GM12878 (cell line): ENCODE measurements at regions not wholly inside any gene's neighbourhood (a gene's known extent, or its start where the extent isn't known, plus 50 kb on each side); places are given as distances from the start of the nearest gene placed in this dataset.

Source experiments
- ATAC-seq: fragments of 200-7000 bp; cut with Tn5 transposase; 3 replicates; pipeline ENCODE4 v1.9.1; 2020; ENCODE audit warnings: mild to moderate bottlenecking, moderate library complexity
- BruUV-seq: library from RNA; stranded (reverse); fragments of 400-500 nt; replicated peaks from 2 replicates; lab custom pipeline; 2021; lab: Mats Ljungman, UMichigan
- CTCF ChIA-PET: fragments of 300-600 bp; sonication (Branson Sonifier 250); formaldehyde crosslinking; extraction: SDS; loops from one replicate; lab custom pipeline; 2021; ENCODE audit warnings: inconsistent platforms; lab: Yijun Ruan, JAX
- POLR2A ChIA-PET: fragments of 350-600 bp; formaldehyde crosslinking; extraction: SDS; loops from one replicate; lab custom pipeline; 2021; ENCODE audit warnings: inconsistent platforms; lab: Charles Lee
- RAD21 ChIA-PET: fragments of 300-600 bp; sonication (Branson Sonifier 250); formaldehyde crosslinking; loops from one replicate; lab custom pipeline; 2023; ENCODE audit warnings: antibody characterized with exemption; ENCODE audit not compliant: unreplicated experiment; lab: Charles Lee
- SMC1A ChIA-PET: fragments of 300-600 bp; sonication (Branson Sonifier 250); formaldehyde crosslinking; loops from one replicate; lab custom pipeline; 2023; ENCODE audit not compliant: unreplicated experiment, uncharacterized antibody; lab: Charles Lee
- DNase-seq: peaks from one replicate; pipeline ENCODE4 v3.0.0-alpha.2; 2011; ENCODE audit warnings: low read depth, low spot score
- FAIRE-seq: peaks from 3 replicates; lab custom pipeline; 2011; peaks lifted over from hg19 to GRCh38; lab: Jason Lieb, UNC
- H2AFZ ChIP-seq: 2 replicates; pipeline ENCODE4 v1.6.0; 2011; ENCODE audit warnings: low read depth, low read length, control low read depth; ENCODE audit not compliant: control insufficient read depth
- H3K27ac ChIP-seq: 2 replicates; pipeline ENCODE4 v1.5.1; 2011; ENCODE audit warnings: control low read depth; ENCODE audit not compliant: control insufficient read depth, insufficient read depth
- H3K27me3 ChIP-seq, 2 experiments: replicated peaks in 1 of 2; 2 replicates each; pipeline versions ENCODE4 v1.6.0 to v1.6.1; 2011; ENCODE audit warnings: low read length in 1 of 2; ENCODE audit not compliant: control insufficient read depth in 2 of 2, insufficient read depth in 2 of 2
- H3K36me3 ChIP-seq, 2 experiments: 2 replicates each; pipeline ENCODE4 v1.5.1; 2011; ENCODE audit warnings: low read length in 1 of 2; ENCODE audit not compliant: control insufficient read depth in 2 of 2, insufficient read depth in 2 of 2
- H3K4me1 ChIP-seq: 2 replicates; pipeline ENCODE4 v1.6.1; 2011; ENCODE audit warnings: mild to moderate bottlenecking, low read length, moderate library complexity, mixed read lengths; ENCODE audit not compliant: control insufficient read depth, insufficient read depth
- H3K4me2 ChIP-seq: 2 replicates; pipeline ENCODE4 v1.6.0; 2011; ENCODE audit warnings: control low read depth; ENCODE audit not compliant: control insufficient read depth, insufficient read depth
- H3K4me3 ChIP-seq: fragments of 200-600 bp; sonication (generic); 2 replicates; pipeline ENCODE4 v1.5.1; 2016
- H3K79me2 ChIP-seq: 2 replicates; pipeline ENCODE4 v1.6.0; 2011; ENCODE audit warnings: low read length; ENCODE audit not compliant: control insufficient read depth, insufficient read depth
- H3K9ac ChIP-seq: 2 replicates; pipeline ENCODE4 v1.8.0; 2011; ENCODE audit warnings: low read length, control low read depth, mixed read lengths; ENCODE audit not compliant: control insufficient read depth, insufficient read depth
- H3K9me3 ChIP-seq: replicated peaks from 3 replicates; pipeline ENCODE4 v1.5.1; 2011; ENCODE audit warnings: mild to moderate bottlenecking, low read length; ENCODE audit not compliant: control insufficient read depth, insufficient read depth
- H4K20me1 ChIP-seq: 2 replicates; pipeline ENCODE4 v1.6.0; 2011; ENCODE audit not compliant: control insufficient read depth, insufficient read depth
- CEBPB ChIP-seq, 2 experiments: fragments of 150-350 bp in 1 of 2; IDR thresholded peaks; 2 replicates each; pipeline ENCODE4 v1.6.1; 2012 to 2014; ENCODE audit warnings: low read depth in 2 of 2, low read length in 2 of 2, borderline replicate concordance in 1 of 2, inconsistent platforms in 1 of 2
- EZH2 ChIP-seq: IDR thresholded peaks from 2 replicates; pipeline ENCODE4 v1.6.1; 2012; ENCODE audit warnings: low read depth, mild to moderate bottlenecking, control low read depth, inconsistent platforms, low read length, borderline replicate concordance; ENCODE audit not compliant: control insufficient read depth
- FOXM1 ChIP-seq: IDR thresholded peaks from 2 replicates; pipeline ENCODE4 v1.6.1; 2012; ENCODE audit warnings: low read depth, mild to moderate bottlenecking, inconsistent platforms, low read length, moderate library complexity
- HDAC6 ChIP-seq: fragments of 200-600 bp; sonication (generic); IDR thresholded peaks from one replicate; pipeline ENCODE4 v1.8.0; 2017; ENCODE audit warnings: antibody characterized with exemption; ENCODE audit not compliant: unreplicated experiment
- IKZF1 ChIP-seq: fragments of 450-650 bp; conservative IDR thresholded peaks from 2 replicates; pipeline ENCODE4 v1.6.1; 2017; ENCODE audit warnings: antibody characterized with exemption, mild to moderate bottlenecking
- KLF5 ChIP-seq: fragments of 450-650 bp; IDR thresholded peaks from 2 replicates; pipeline ENCODE4 v1.6.1; 2014; ENCODE audit warnings: mild to moderate bottlenecking; ENCODE audit not compliant: partially characterized antibody
- MTA2 ChIP-seq: fragments of 450-650 bp; IDR thresholded peaks from 2 replicates; pipeline ENCODE4 v1.6.1; 2016; ENCODE audit warnings: low read depth, mild to moderate bottlenecking, moderate library complexity
- MXI1 ChIP-seq: fragments of 150-350 bp; IDR thresholded peaks from 2 replicates; pipeline ENCODE4 v1.6.1; 2011; ENCODE audit warnings: low read depth, mild to moderate bottlenecking, inconsistent platforms, low read length, improper control_type of control experiment
- NFIC ChIP-seq: IDR thresholded peaks from 2 replicates; pipeline ENCODE4 v1.6.1; 2012; ENCODE audit warnings: low read depth, mild to moderate bottlenecking, inconsistent platforms, low read length, moderate library complexity
- NR2C1 ChIP-seq: fragments of 450-650 bp; IDR thresholded peaks from 2 replicates; pipeline ENCODE4 v1.6.1; 2017; ENCODE audit warnings: antibody characterized with exemption, mild to moderate bottlenecking, moderate library complexity
- PAX5 ChIP-seq: IDR thresholded peaks from 2 replicates; pipeline ENCODE4 v1.6.1; 2011; ENCODE audit warnings: low read depth, low read length, borderline replicate concordance
- POLR2AphosphoS5 ChIP-seq: IDR thresholded peaks from 2 replicates; pipeline ENCODE4 v1.6.1; 2011; ENCODE audit warnings: mild to moderate bottlenecking, low read length, inconsistent platforms
- RAD51 ChIP-seq: fragments of 450-650 bp; IDR thresholded peaks from 2 replicates; pipeline ENCODE4 v1.6.1; 2016; ENCODE audit warnings: moderate library complexity, mild to moderate bottlenecking, inconsistent platforms
- RELA ChIP-seq: fragments of 450-650 bp; IDR thresholded peaks from 2 replicates; pipeline ENCODE4 v1.8.0; 2014; ENCODE audit warnings: borderline replicate concordance; ENCODE audit not compliant: partially characterized antibody
- RFX5 ChIP-seq: IDR thresholded peaks from 2 replicates; pipeline ENCODE4 v1.6.1; 2011; ENCODE audit warnings: low read depth, low read length, improper control_type of control experiment
- TARDBP ChIP-seq: IDR thresholded peaks from 2 replicates; pipeline ENCODE4 v1.6.1; 2016; ENCODE audit warnings: borderline replicate concordance
- TCF7 ChIP-seq: IDR thresholded peaks from 2 replicates; pipeline ENCODE4 v1.6.1; 2014; ENCODE audit warnings: antibody characterized with exemption, borderline replicate concordance
- YBX1 ChIP-seq: fragments of 450-650 bp; IDR thresholded peaks from 2 replicates; pipeline ENCODE4 v1.6.1; 2016; ENCODE audit warnings: antibody characterized with exemption
- YY1 ChIP-seq: IDR thresholded peaks from 2 replicates; pipeline ENCODE4 v1.6.1; 2011; ENCODE audit warnings: low read depth, mild to moderate bottlenecking, low read length
- ZBTB11 ChIP-seq: fragments of 450-650 bp; formaldehyde crosslinking; IDR thresholded peaks from 2 replicates; pipeline ENCODE4 v1.5.0; 2022; ENCODE audit warnings: mild to moderate bottlenecking, missing genetic modification characterization
- ZZZ3 ChIP-seq: IDR thresholded peaks from 2 replicates; pipeline ENCODE4 v1.6.1; 2011; ENCODE audit warnings: low read depth; ENCODE audit not compliant: control insufficient read depth, insufficient read length
- WGBS: methylation state at CpG from one replicate; pipeline ENCODE4 v1.1.6; 2016; ENCODE audit warnings: low lambda C conversion rate; ENCODE audit not compliant: insufficient replicate concordance, insufficient coverage; ENCODE audit errors: missing lambda C conversion rate; 5-methylcytosine and 5-hydroxymethylcytosine counted together
- in situ Hi-C: fragments of 300-500 bp; cut with MboI; formaldehyde crosslinking; loops from 9 replicates; pipeline ENCODE4 v1.14.3; 2018; ENCODE audit warnings: mixed read lengths
- intact Hi-C: fragments of 100-400 bp; cut with micrococcal nuclease; formaldehyde crosslinking; loops from one replicate; pipeline ENCODE4 v1.14.2; 2022; ENCODE audit not compliant: unreplicated experiment

GRCh38 chr11:25483915-25484635 lies 847.9 kb upstream of the ANO3 start (continued):
- TF ChIP-seq YBX1 = no peak
- TF ChIP-seq HDAC6 = no peak
- TF ChIP-seq POLR2AphosphoS5 = no peak
- no peak for TF ChIP-seq NR2C1
- TF ChIP-seq RFX5 = no peak
- TF ChIP-seq RELA = no peak

GRCh38 chr11:25485315-25485714 lies 846.6 kb upstream of the ANO3 start:
- RAD21 ChIA-PET = no interaction called here
- CTCF ChIA-PET = no interaction called here
- POLR2A ChIA-PET = no interaction called here
- no peaks in the 10 kb centered on the region for H3K79me2 ChIP-seq
- no peak overlapping the region for H3K27ac ChIP-seq
- H2AFZ ChIP-seq = no peak overlapping the region
- SMC1A ChIA-PET = interaction anchor here (0.6 kb wide), 1 partner anchor 133 kb away, joined by 3 read pairs; no protein-coding TSS in a partner anchor
- H3K4me3 ChIP-seq = no peak overlapping the region
- ATAC-seq (no peak), DNase-seq (no peak), FAIRE-seq (no peak)
- H3K36me3 ChIP-seq = no peaks in the 10 kb centered on the region
- in situ Hi-C loops (no loop called here), intact Hi-C loops (no loop called here)
- H3K9ac ChIP-seq = no peak overlapping the region
- no peaks in the 10 kb centered on the region for H3K9me3 ChIP-seq
- no peaks in the 10 kb centered on the region for H4K20me1 ChIP-seq
- H3K27me3 ChIP-seq = no peaks in the 10 kb centered on the region; a peak in 1 of 4 replicates
- no peaks in the 10 kb centered on the region for H3K4me1 ChIP-seq
- no peak overlapping the region for H3K4me2 ChIP-seq
- BruUV-seq = no TSS peak
- WGBS = 16% methylated on average over 2 of the region's 2 CpGs
- TF ChIP-seq ZZZ3 (no peak), TCF7 (no peak), YY1 (no peak), ZBTB11 (CRISPR knock-in tag) (no peak), NFIC (no peak), MXI1 (no peak), KLF5 (no peak), FOXM1 (no peak), PAX5 (no peak), TARDBP (no peak), CEBPB (IDR thresholded peaks at IDR 0.05; ENCODE audit: borderline replicate concordance in 1 of 2, low read depth in 2 of 2, low read length in 2 of 2) (no peak), IKZF1 (no peak), EZH2 (no peak), RAD51 (no peak), MTA2 (no peak)
